HG03442 (cell line): ENCODE measurements at regions not wholly inside any gene's neighbourhood (a gene's known extent, or its start where the extent isn't known, plus 50 kb on each side); places are given as distances from the start of the nearest gene placed in this dataset.
"Not testable (repeated sequence)": the region's sequence is repeated elsewhere in the genome, so short reads cannot be mapped to it uniquely, and the experiment has no call there.

ENCODE experiments used
- ATAC-seq: cut with Tn5 transposase; IDR thresholded peaks from one replicate; pipeline ENCODE4 v1.9.1; 2021; ENCODE audit warnings: mild to moderate bottlenecking, moderate library complexity; ENCODE audit not compliant: unreplicated experiment

- ATAC-seq = no peak
Measured at GRCh38 chr12:131287015-131287937, 333.6 kb downstream of the ADGRD1 start.

- no peak for ATAC-seq
Measured at GRCh38 chr12:131287938-131288764, 334.4 kb downstream of the ADGRD1 start.

DNA sequence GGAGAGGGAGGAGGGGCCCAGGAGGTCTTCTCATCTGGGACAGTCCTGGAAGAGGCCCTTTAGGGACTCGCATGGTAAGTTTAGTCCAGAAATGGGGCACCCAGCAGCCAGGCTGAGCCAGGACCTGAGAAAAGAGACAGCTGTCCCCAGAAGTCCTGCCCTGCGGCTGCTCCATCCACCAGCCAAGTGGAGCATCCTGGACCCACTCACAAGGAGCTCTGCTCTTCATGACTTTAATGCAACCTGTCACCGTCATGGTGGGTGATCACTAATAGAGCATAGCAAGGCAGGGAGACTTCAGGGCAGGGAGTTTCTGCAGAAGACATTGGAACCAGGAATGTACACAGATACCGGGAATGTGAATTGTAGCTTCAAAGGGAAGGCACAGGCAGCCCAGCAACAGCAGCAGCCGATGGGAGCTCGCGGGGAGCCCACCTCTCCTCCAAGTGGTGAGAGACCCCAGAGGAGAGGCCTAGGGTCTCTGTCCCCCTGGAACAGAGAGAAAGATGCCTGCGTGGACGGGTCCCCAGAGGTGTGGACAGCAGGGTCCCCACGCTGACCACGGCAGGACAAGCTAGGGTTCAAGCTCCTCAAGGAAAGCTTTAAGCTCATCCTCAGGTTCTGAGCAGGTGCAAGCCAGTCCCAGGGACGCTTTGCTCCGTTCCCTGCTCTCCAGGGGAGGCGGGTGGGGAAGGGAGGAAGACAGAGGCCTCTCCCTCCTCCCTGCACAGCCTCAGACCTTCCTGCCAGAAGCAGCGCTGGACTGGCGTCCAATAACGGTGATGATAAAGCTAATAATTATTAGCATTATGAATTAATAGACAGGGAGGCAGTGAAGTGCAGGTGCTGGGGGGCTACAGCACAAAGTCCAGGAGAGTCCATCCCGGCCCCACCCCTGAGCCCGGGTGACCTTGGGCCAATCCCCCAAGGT, 335.3 kb downstream of the ADGRD1 start:
- ATAC-seq = not testable (repeated sequence)

- ATAC-seq = not testable (repeated sequence)
Measured at GRCh38 chr12:131289807-131290206, 336.1 kb downstream of the ADGRD1 start.

DNA sequence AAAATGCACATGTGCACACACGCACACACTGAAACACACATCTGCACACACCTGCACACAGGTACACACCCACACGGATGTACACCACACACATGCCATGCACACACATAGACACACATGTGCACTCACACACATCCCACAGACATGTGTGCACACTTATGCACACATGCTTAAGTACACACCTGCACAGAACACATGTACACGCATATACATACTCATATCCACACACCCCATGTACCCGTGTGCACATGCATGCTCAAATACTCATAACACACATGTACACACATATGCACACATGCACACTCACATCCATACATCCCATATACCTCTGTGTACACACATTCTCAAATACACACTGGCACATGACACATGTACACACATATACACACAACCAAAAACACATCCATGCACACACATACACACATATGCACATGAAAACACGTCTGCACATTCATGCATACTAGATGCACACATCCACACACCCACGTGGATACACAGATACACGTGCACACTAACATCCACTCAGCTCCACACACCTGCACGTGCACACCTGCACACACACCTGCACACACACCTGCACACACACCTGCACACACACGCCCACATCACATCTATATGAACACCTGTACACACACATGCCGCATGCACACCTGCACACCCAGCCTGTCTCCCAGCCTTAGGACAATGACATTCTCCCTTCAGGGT, 336.7 kb downstream of the ADGRD1 start:
- no peak for ATAC-seq

DNA sequence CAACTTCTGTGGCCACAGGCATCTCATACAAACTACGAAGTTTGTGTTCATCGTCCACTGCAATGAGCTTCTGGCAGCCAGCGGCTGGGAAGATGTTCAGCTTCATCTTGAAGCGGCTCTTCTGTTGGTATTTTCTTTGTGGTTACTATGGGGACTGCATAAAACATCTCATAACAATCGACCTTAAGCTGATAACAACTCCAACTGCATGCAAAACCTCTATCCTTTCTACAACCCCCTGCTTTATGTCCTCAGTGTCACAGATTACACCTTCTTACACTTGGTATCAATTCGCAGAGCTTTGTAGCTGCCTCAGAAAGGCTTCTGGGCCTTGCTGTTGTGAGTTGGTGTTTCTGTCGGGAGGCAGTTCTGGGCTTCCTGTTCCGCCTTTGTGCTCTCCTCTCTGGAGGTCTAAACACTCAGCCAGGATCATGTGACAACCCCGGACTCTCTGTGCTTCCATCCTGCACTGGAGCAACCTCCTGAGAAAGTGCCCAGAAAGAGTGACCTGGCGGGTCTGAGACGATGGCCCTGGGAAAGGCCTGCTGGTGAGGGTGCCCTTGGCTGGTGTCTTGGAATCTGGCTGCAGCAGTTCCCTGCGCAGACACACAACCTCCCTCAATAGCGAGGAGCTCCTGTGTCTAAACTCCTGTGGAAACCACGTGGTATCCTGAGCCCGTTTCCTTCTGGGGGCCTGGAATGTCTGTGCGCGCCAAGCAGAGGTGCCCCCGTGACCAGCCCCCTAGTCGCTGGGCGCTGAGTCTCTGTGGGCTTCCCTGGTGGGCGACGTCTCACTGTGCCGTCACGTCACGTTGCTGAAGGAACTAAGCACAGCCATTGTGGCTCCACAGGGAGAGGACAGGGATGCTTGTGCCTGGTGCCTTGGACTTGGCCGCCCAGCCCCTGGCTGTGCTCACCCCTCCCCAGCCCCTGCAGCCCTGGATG, 339.6 kb downstream of the ADGRD1 start:
- not testable (repeated sequence) for ATAC-seq

DNA sequence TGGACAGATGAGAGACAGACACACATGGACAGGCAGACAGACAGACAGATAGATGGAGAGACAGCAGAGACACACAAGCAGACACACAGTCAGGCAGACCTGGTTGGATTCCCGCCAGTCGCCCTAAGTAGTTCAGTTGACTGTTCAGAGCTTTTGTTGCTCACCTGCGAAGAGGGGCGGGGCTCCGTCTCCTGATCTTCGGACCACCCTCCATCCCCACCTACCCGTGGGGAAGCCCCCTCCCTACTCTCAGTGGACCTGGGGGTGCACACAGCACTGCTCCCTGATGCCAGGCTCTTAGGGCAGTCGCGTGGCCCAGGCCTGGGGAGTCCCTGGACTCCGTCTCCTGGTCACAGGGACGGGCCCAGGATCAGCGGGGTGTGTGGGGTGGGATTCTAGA, 341.0 kb downstream of the ADGRD1 start:
- ATAC-seq = not testable (repeated sequence)

GRCh38 chr12:131295117-131295516, 341.4 kb downstream of the ADGRD1 start:
- ATAC-seq = not testable (repeated sequence)

GRCh38 chr12:131295559-131295958, 341.9 kb downstream of the ADGRD1 start:
- not testable (repeated sequence) for ATAC-seq

- not testable (repeated sequence) for ATAC-seq
Measured at GRCh38 chr12:131296136-131296535, 342.4 kb downstream of the ADGRD1 start.

- ATAC-seq = not testable (repeated sequence)
Measured at GRCh38 chr12:131296651-131297050, 342.9 kb downstream of the ADGRD1 start.

DNA sequence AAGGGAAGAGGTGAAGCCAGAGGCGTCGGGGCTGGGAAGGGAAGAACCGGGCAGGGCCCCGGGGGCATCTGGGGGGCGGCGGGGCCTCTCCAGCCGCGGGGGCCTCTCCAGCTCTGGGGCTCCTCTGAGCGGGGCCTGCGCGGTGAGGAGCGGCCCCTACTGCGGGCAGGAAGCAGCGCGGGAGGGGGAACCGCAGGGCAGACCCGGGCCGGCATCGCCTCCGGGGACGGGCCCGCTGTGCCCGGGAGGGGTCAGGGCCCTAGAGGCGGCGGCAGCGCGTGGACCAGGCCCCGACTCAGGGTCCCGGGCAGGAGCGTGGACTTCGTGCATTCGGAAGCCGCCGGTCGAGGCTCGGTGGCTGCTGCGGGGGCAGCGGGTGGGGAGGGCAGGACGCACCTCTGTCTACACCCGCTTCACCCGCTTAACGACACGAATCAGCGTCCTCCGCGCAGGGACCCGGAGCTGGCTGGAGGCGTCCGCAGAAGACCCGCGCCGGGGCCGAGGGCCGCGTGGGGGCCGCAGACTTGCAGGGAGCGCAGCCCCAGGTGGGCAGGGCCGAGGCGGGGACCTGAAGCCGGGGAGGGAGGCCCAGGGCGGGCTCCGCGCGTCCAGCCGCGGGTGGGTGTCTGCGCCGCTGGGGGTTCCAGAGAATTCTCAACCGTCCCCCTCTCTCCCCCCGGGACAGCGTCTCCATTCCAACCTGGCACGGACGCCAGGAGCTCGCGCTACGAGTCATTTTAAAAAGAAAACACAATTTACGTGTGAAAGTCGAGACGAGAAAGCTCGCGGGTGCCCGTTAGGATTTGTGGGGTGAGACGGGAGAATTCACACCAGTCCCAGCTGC, 345.0 kb downstream of the ADGRD1 start:
- not testable (repeated sequence) for ATAC-seq

DNA sequence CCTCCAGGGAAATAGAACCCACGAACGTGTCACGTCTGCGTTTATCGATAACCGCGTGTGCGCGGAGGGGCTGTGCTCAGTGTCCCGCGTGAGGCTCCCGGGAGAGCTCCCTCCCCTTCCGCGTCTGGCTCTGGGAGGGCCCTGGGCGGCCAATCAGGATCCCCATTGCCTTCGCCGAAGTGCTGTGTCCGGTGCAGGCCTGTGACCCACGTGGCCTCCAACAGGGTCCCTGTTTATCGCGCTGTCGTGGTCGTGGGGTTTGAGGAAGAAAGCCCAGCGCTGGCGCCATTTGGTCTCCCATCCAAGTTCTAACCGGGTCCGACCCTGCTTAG, 345.6 kb downstream of the ADGRD1 start:
- not testable (repeated sequence) for ATAC-seq

DNA sequence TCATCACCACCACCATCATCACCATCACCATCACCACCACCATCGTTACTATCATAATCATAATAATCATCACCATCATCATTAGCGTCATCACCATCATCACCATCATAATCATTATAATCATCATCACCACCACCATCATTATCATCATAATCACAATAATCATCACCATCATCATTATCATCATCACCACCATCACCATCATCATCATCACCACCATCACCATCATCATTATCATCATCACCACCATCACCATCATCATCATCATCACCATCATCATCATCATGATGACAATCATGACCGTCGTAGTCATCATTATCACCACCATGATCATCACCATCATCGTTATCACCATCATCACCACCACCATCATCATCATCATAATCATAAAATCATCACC, 349.9 kb downstream of the ADGRD1 start:
- not testable (repeated sequence) for ATAC-seq

DNA sequence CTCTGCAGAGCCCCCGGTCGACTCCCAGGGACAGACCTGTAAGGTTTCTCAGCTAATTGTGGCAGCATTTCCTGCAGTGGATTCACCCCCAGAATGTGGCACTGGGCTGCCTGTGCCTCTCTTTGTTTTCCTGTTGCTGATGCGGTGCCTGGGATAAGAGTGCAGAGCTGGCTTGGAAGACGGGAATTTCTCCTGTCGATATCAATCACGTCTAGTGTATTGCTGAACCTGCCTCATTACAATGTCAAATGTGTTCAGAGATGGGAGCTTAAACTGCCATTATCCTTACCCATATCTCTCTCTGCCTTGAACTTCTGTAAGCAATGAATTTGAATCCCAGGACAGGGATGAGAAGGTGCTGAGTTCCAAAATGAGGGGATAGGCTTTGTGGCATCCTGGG, 350.9 kb downstream of the ADGRD1 start:
- not testable (repeated sequence) for ATAC-seq

- no peak for ATAC-seq
Measured at GRCh38 chr12:131309700-131310099, 356.0 kb downstream of the ADGRD1 start.

- ATAC-seq = not testable (repeated sequence)
Measured at GRCh38 chr12:131310227-131310969, 356.7 kb downstream of the ADGRD1 start.
